H1 (cell line): ENCODE measurements at regions not wholly inside any gene's neighbourhood (a gene's known extent, or its start where the extent isn't known, plus 50 kb on each side); places are given as distances from the start of the nearest gene placed in this dataset.

Experiments
- BCL11A ChIP-seq, 2 experiments: IDR thresholded peaks; one replicate each; pipeline ENCODE4 v1.6.1; 2011; ENCODE audit warnings: low read depth in 2 of 2, low read length in 2 of 2, mild to moderate bottlenecking in 2 of 2
- HDAC2 ChIP-seq, 2 experiments: fragments of 300-600 bp in 1 of 2; sonication (generic) in 1 of 2; IDR thresholded peaks; 2 replicates each; pipeline ENCODE4 v1.6.1; 2011 to 2012; ENCODE audit warnings: low read depth in 2 of 2, low read length in 2 of 2, mild to moderate bottlenecking in 2 of 2, moderate library complexity in 2 of 2, borderline replicate concordance in 1 of 2, inconsistent platforms in 1 of 2
- TAF1 ChIP-seq: IDR thresholded peaks from 2 replicates; pipeline ENCODE4 v1.6.1; 2011; ENCODE audit warnings: mild to moderate bottlenecking, low read depth, low read length
- TF ChIP-seq, protein P1 (sequence below): IDR thresholded peaks from 2 replicates; pipeline ENCODE4 v1.6.1; 2012; ENCODE audit warnings: inconsistent platforms

GRCh38 chr10:42113158-42113450 lies 525.3 kb downstream of the ZNF33B start (continued):
- TF ChIP-seq TAF1 (no peak), BCL11A (IDR thresholded peaks at IDR 0.05; ENCODE audit: low read depth in 2 of 2, low read length in 2 of 2) (no peak), HDAC2 (IDR thresholded peaks at IDR 0.05; ENCODE audit: borderline replicate concordance in 1 of 2, low read depth in 2 of 2, low read length in 2 of 2) (no peak)
- TF ChIP-seq, protein P1, sequence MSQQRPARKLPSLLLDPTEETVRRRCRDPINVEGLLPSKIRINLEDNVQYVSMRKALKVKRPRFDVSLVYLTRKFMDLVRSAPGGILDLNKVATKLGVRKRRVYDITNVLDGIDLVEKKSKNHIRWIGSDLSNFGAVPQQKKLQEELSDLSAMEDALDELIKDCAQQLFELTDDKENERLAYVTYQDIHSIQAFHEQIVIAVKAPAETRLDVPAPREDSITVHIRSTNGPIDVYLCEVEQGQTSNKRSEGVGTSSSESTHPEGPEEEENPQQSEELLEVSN: no peak
